H1 (cell line): ENCODE measurements at regions not wholly inside any gene's neighbourhood (a gene's known extent, or its start where the extent isn't known, plus 50 kb on each side); places are given as distances from the start of the nearest gene placed in this dataset.

Experiments used
- CTCF ChIA-PET: fragments of 300-600 bp; sonication (Branson Sonifier 250); formaldehyde crosslinking; loops from one replicate; lab custom pipeline; 2021; ENCODE audit not compliant: partially characterized antibody; lab: Charles Lee
- POLR2A ChIA-PET: fragments of 300-600 bp; sonication (Branson Sonifier 250); formaldehyde crosslinking; loops from one replicate; lab custom pipeline; 2021; ENCODE audit warnings: inconsistent platforms; ENCODE audit not compliant: partially characterized antibody; lab: Charles Lee
- DNase-seq, 2 experiments: peaks; one replicate each; pipeline versions ENCODE4 v3.0.0 to v3.0.0-alpha.2; 2010 to 2022; ENCODE audit warnings: low spot score in 2 of 2, low read depth in 1 of 2, mixed read lengths in 1 of 2
- FAIRE-seq: peaks from 2 replicates; lab custom pipeline; 2011; peaks lifted over from hg19 to GRCh38; lab: Jason Lieb, UNC
- H2AFZ ChIP-seq: 2 replicates; pipeline ENCODE4 v1.8.1; 2012; ENCODE audit warnings: low read length, inconsistent platforms
- H2AK5ac ChIP-seq: 2 replicates; pipeline ENCODE4 v1.6.1; 2013; ENCODE audit warnings: low read depth, low read length
- H2BK120ac ChIP-seq: replicated peaks from 2 replicates; pipeline ENCODE3; 2013; ENCODE audit warnings: low read depth, low read length, inconsistent platforms
- H2BK12ac ChIP-seq: 2 replicates; pipeline ENCODE4 v1.6.1; 2013; ENCODE audit warnings: low read depth, low read length
- H2BK15ac ChIP-seq: 2 replicates; pipeline ENCODE4 v1.6.1; 2013; ENCODE audit warnings: low read length
- H2BK20ac ChIP-seq: 2 replicates; pipeline ENCODE4 v1.6.1; 2013; ENCODE audit warnings: low read length
- H2BK5ac ChIP-seq: 2 replicates; pipeline ENCODE4 v1.6.1; 2013; ENCODE audit warnings: low read depth, low read length
- H3K14ac ChIP-seq: 2 replicates; pipeline ENCODE4 v1.6.1; 2013; ENCODE audit warnings: inconsistent platforms; ENCODE audit not compliant: insufficient read length
- H3K18ac ChIP-seq: 2 replicates; pipeline ENCODE4 v1.6.1; 2013; ENCODE audit warnings: low read length; ENCODE audit errors: extremely low read depth
- H3K23ac ChIP-seq: 2 replicates; pipeline ENCODE4 v1.6.1; 2013; ENCODE audit warnings: inconsistent platforms; ENCODE audit not compliant: insufficient read length
- H3K23me2 ChIP-seq: 2 replicates; pipeline ENCODE4 v1.6.1; 2013; ENCODE audit warnings: low read depth, low read length
- H3K27ac ChIP-seq: 2 replicates; pipeline ENCODE4 v1.6.1; 2011; ENCODE audit warnings: low read depth, low read length, inconsistent platforms
- H3K27me3 ChIP-seq, 4 experiments: replicated peaks in 1 of 4; 1 replicate in 1 of 4; 2 replicates in 3 of 4; pipeline versions ENCODE4 v1.6.1 to v1.8.1; 2011 to 2013; ENCODE audit warnings: low read length in 3 of 4, mild to moderate bottlenecking in 3 of 4, inconsistent platforms in 2 of 4, mixed read lengths in 2 of 4, moderate library complexity in 1 of 4; ENCODE audit not compliant: control insufficient read depth in 3 of 4, insufficient read depth in 3 of 4; ENCODE audit errors: extremely low read depth in 1 of 4
- H3K36me3 ChIP-seq, 4 experiments: 2 replicates each; pipeline versions ENCODE4 v1.6.1 to v1.8.1; 2011 to 2013; ENCODE audit warnings: mild to moderate bottlenecking in 4 of 4, low read length in 3 of 4, moderate library complexity in 2 of 4, control low read depth in 1 of 4, inconsistent platforms in 1 of 4; ENCODE audit not compliant: insufficient read depth in 4 of 4, control insufficient read depth in 2 of 4
- H3K4ac ChIP-seq: replicated peaks from 2 replicates; pipeline ENCODE3; 2013; ENCODE audit warnings: low read length, low read depth, mixed read lengths, inconsistent platforms; ENCODE audit not compliant: insufficient read length
- H3K4me1 ChIP-seq, 4 experiments: replicated peaks in 1 of 4; 1 replicate in 1 of 4; 2 replicates in 3 of 4; pipeline versions ENCODE4 v1.6.1 to v1.8.1; 2011 to 2013; ENCODE audit warnings: low read length in 3 of 4, inconsistent platforms in 2 of 4, mixed read lengths in 1 of 4; ENCODE audit not compliant: insufficient read depth in 4 of 4, control insufficient read depth in 3 of 4
- H3K4me2 ChIP-seq, 2 experiments: 2 replicates each; pipeline versions ENCODE4 v1.6.1 to v1.8.1; 2011 to 2013; ENCODE audit warnings: low read depth in 2 of 2, low read length in 2 of 2, control low read depth in 1 of 2, inconsistent platforms in 1 of 2, mild to moderate bottlenecking in 1 of 2; ENCODE audit not compliant: insufficient read depth in 1 of 2
- H3K4me3 ChIP-seq, 4 experiments: fragments of 200-600, 300-600 bp in 1 of 4; sonication (generic), shearing (Covaris generic), sonication (Bioruptor Twin) in 1 of 4; 2 replicates each; pipeline versions ENCODE4 v1.5.1 to v1.8.1; 2011 to 2016; ENCODE audit warnings: low read length in 4 of 4, low read depth in 3 of 4, control low read depth in 2 of 4, inconsistent platforms in 2 of 4, mild to moderate bottlenecking in 2 of 4, mixed read lengths in 1 of 4, moderate library complexity in 1 of 4; ENCODE audit not compliant: insufficient read depth in 2 of 4; ENCODE audit errors: extremely low read depth in 1 of 4
- H3K56ac ChIP-seq: replicated peaks from 2 replicates; pipeline ENCODE3; 2013; ENCODE audit warnings: low read depth, mild to moderate bottlenecking, mixed read lengths, low read length, inconsistent platforms; ENCODE audit not compliant: insufficient read length
- H3K79me1 ChIP-seq: 2 replicates; pipeline ENCODE4 v1.6.1; 2013; ENCODE audit warnings: low read depth, low read length, control low read depth
- H3K79me2 ChIP-seq, 2 experiments: 2 replicates each; pipeline versions ENCODE4 v1.6.1 to v1.8.1; 2012 to 2013; ENCODE audit warnings: low read length in 2 of 2, mild to moderate bottlenecking in 2 of 2, inconsistent platforms in 1 of 2; ENCODE audit not compliant: insufficient read depth in 2 of 2, control insufficient read depth in 1 of 2
- H3K9ac ChIP-seq, 4 experiments: replicated peaks in 1 of 4; 1 replicate in 1 of 4; 2 replicates in 3 of 4; pipeline versions ENCODE4 v1.6.1 to v1.8.1; 2011 to 2013; ENCODE audit warnings: low read depth in 3 of 4, low read length in 3 of 4, control low read depth in 2 of 4, mild to moderate bottlenecking in 2 of 4, moderate library complexity in 2 of 4, inconsistent platforms in 1 of 4; ENCODE audit errors: extremely low read depth in 1 of 4
- H3K9me3 ChIP-seq, 2 experiments: 2 replicates each; pipeline versions ENCODE4 v1.6.1 to v1.8.1; 2012 to 2013; ENCODE audit warnings: mild to moderate bottlenecking in 2 of 2, moderate library complexity in 2 of 2, control low read depth in 1 of 2, inconsistent platforms in 1 of 2, low read depth in 1 of 2, low read length in 1 of 2, mixed read lengths in 1 of 2; ENCODE audit not compliant: insufficient read depth in 2 of 2
- H4K20me1 ChIP-seq, 2 experiments: replicated peaks in 1 of 2; 2 replicates each; pipeline versions ENCODE3 to v1.8.1; 2011 to 2013; ENCODE audit warnings: inconsistent platforms in 2 of 2, low read length in 2 of 2, mild to moderate bottlenecking in 1 of 2; ENCODE audit not compliant: insufficient read depth in 2 of 2, control insufficient read depth in 1 of 2
- H4K5ac ChIP-seq: 2 replicates; pipeline ENCODE4 v1.6.1; 2013; ENCODE audit warnings: low read length, low read depth, mixed read lengths, inconsistent platforms; ENCODE audit not compliant: insufficient read length
- H4K8ac ChIP-seq: 2 replicates; pipeline ENCODE4 v1.8.0; 2013; ENCODE audit warnings: mild to moderate bottlenecking, moderate library complexity, low read length, inconsistent platforms; ENCODE audit not compliant: insufficient read depth; ENCODE audit errors: extremely low read depth
- H4K91ac ChIP-seq: replicated peaks from 2 replicates; pipeline ENCODE3; 2013; ENCODE audit warnings: low read length, mixed read lengths, inconsistent platforms; ENCODE audit not compliant: insufficient read length
- ATF2 ChIP-seq: IDR thresholded peaks from 2 replicates; pipeline ENCODE4 v1.6.1; 2012; ENCODE audit warnings: low read length, inconsistent platforms
- CHD1 ChIP-seq: IDR thresholded peaks from 2 replicates; pipeline ENCODE4 v1.6.1; 2012; ENCODE audit warnings: low read depth, low read length, improper control_type of control experiment
- GABPA ChIP-seq: IDR thresholded peaks from 2 replicates; pipeline ENCODE4 v1.6.1; 2011; ENCODE audit warnings: mild to moderate bottlenecking, low read length, moderate library complexity, borderline replicate concordance; ENCODE audit not compliant: insufficient read depth
- NANOG ChIP-seq: IDR thresholded peaks from 2 replicates; pipeline ENCODE4 v1.6.1; 2011; ENCODE audit warnings: low read length, low read depth, mild to moderate bottlenecking, inconsistent platforms; ENCODE audit not compliant: insufficient read depth, poor library complexity, severe bottlenecking
- NRF1 ChIP-seq: IDR thresholded peaks from 2 replicates; pipeline ENCODE4 v1.6.1; 2011; ENCODE audit warnings: mild to moderate bottlenecking, low read depth, low read length, improper control_type of control experiment
- POU5F1 ChIP-seq: IDR thresholded peaks from 2 replicates; pipeline ENCODE4 v1.6.1; 2011; ENCODE audit warnings: low read depth, mild to moderate bottlenecking, low read length, moderate library complexity
- SP2 ChIP-seq: IDR thresholded peaks from 2 replicates; pipeline ENCODE4 v1.6.1; 2012; ENCODE audit warnings: mild to moderate bottlenecking, low read length, inconsistent platforms
- SRF ChIP-seq: IDR thresholded peaks from 2 replicates; pipeline ENCODE4 v1.6.1; 2011; ENCODE audit warnings: mild to moderate bottlenecking, low read depth, low read length, moderate library complexity
- TAF7 ChIP-seq: optimal IDR thresholded peaks from 2 replicates; pipeline ENCODE3; 2011; ENCODE audit warnings: low read depth, mild to moderate bottlenecking, inconsistent platforms, low read length, moderate library complexity, borderline replicate concordance
- TBP ChIP-seq: IDR thresholded peaks from 2 replicates; pipeline ENCODE4 v1.6.1; 2011; ENCODE audit warnings: low read depth, low read length, improper control_type of control experiment
- TEAD4 ChIP-seq: IDR thresholded peaks from 2 replicates; pipeline ENCODE4 v1.6.1; 2012; ENCODE audit warnings: low read depth, low read length, inconsistent platforms, mixed read lengths
- WGBS, 2 experiments: shearing (Covaris generic) in 1 of 2; methylation state at CpG; one replicate each; pipeline versions ENCODE4 v1.1.6 to v1.1.7; 2013 to 2015; ENCODE audit warnings: low lambda C conversion rate in 2 of 2, mixed read lengths in 2 of 2, inconsistent platforms in 1 of 2, low coverage in 1 of 2, missing lambda C conversion rate in 1 of 2; ENCODE audit not compliant: insufficient replicate concordance in 2 of 2, insufficient coverage in 1 of 2, insufficient read length in 1 of 2; ENCODE audit errors: extremely low coverage in 1 of 2, missing lambda C conversion rate in 1 of 2; 5-methylcytosine and 5-hydroxymethylcytosine counted together

GRCh38 chr20:48156951-48157700, 371.8 kb upstream of the SULF2 start:
- WGBS, 2 experiments = 85% methylated on average over 3 of the region's 3 CpGs; no CpG with 5 or more reads in 1 of the 2 experiments
- H3K4me2 ChIP-seq = no peak overlapping the region
- no peak for TF ChIP-seq ATF2
- no peak for TF ChIP-seq CHD1
- no peak for TF ChIP-seq TEAD4
- no peak for TF ChIP-seq GABPA
- no peak for TF ChIP-seq TBP
- no peak for TF ChIP-seq NANOG
- no peak for TF ChIP-seq POU5F1
- no peak for TF ChIP-seq TAF7
- TF ChIP-seq SP2 = no peak
- TF ChIP-seq NRF1 = no peak
- TF ChIP-seq SRF = no peak

More at GRCh38 chr20:48156951-48157700, 371.8 kb upstream of the SULF2 start:
- Histone ChIP-seq H2BK120ac (no peak overlapping the region), H2AK5ac (no peak overlapping the region), H3K27ac (no peak overlapping the region), H3K4ac (no peak overlapping the region), H4K5ac (no peak overlapping the region), H3K4me1 (no peaks in the 10 kb centered on the region), H3K14ac (no peak overlapping the region), H2BK15ac (no peak overlapping the region), H4K91ac (no peak overlapping the region), H4K20me1 (no peaks in the 10 kb centered on the region), H3K56ac (no peak overlapping the region), H3K18ac (no peak overlapping the region), H2AFZ (no peak overlapping the region), H3K36me3 (no peaks in the 10 kb centered on the region), H3K27me3 (no peaks in the 10 kb centered on the region), H2BK12ac (no peak overlapping the region), H4K8ac (no peak overlapping the region), H3K4me3 (no peak overlapping the region), H3K23ac (no peak overlapping the region), H3K9ac (no peak overlapping the region), H3K23me2 (no peaks in the 10 kb centered on the region; the same call in 1 of the 2 replicates), H2BK5ac (no peak overlapping the region), H3K9me3 (peaks cover 12 to 16% of the 10 kb centered on the region in 2 experiments), H3K79me2 (no peaks in the 10 kb centered on the region), H3K79me1 (no peaks in the 10 kb centered on the region), H2BK20ac (no peak overlapping the region)
- no peak for FAIRE-seq
- ChIA-PET CTCF (interaction anchor here (1.0 to 1.2 kb wide), 2 partner anchors 14 to 139 kb away, joined by 3 to 4 read pairs; no protein-coding TSS in a partner anchor), POLR2A (no interaction called here)
- DNase-seq = no peak
